ENCODE measurements at regions not wholly inside any gene's neighbourhood (a gene's known extent, or its start where the extent isn't known, plus 50 kb on each side); places are given as distances from the start of the nearest gene placed in this dataset.
A peak's percentile ranks its signal among the peaks of the same experiment; 100 is the strongest.

DNA sequence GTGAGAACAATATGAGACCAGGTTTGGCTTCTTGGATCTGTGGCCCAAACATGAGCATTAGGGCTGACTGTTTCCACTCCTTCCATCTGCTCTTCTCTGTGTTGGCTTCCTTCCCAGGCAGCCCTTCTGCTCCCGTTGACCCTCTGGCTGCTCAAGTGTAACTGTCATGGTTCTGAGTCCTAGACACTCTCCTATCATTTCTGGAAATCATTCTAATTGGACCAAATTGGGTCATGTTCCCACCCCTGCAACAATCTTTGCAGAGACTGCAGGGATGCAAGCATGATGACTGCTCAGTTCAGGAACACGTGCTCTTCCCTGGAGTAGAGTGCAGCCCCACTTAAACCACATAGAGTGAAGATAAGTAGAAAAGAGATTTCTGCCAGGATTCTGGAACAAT, 741.4 kb downstream of the TAF11L14 start:
- no peak overlapping the region for H3K27ac Mint-ChIP-seq
- no peak overlapping the region for H3K4me3 Mint-ChIP-seq
- no peaks in the 10 kb centered on the region for H3K36me3 Mint-ChIP-seq
- DNase-seq (ENCODE audit: extremely low spot score, unreplicated experiment), result no peak
- no peaks in the 10 kb centered on the region for H3K9me3 Mint-ChIP-seq
- no peaks in the 10 kb centered on the region for H3K27me3 Mint-ChIP-seq
- TF ChIP-seq, protein P1, sequence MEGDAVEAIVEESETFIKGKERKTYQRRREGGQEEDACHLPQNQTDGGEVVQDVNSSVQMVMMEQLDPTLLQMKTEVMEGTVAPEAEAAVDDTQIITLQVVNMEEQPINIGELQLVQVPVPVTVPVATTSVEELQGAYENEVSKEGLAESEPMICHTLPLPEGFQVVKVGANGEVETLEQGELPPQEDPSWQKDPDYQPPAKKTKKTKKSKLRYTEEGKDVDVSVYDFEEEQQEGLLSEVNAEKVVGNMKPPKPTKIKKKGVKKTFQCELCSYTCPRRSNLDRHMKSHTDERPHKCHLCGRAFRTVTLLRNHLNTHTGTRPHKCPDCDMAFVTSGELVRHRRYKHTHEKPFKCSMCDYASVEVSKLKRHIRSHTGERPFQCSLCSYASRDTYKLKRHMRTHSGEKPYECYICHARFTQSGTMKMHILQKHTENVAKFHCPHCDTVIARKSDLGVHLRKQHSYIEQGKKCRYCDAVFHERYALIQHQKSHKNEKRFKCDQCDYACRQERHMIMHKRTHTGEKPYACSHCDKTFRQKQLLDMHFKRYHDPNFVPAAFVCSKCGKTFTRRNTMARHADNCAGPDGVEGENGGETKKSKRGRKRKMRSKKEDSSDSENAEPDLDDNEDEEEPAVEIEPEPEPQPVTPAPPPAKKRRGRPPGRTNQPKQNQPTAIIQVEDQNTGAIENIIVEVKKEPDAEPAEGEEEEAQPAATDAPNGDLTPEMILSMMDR (conservative IDR thresholded peaks at IDR 0.05), result no peak
- peaks cover 5% of the 10 kb centered on the region for H3K4me1 Mint-ChIP-seq (ENCODE audit: unreplicated experiment)

DNA sequence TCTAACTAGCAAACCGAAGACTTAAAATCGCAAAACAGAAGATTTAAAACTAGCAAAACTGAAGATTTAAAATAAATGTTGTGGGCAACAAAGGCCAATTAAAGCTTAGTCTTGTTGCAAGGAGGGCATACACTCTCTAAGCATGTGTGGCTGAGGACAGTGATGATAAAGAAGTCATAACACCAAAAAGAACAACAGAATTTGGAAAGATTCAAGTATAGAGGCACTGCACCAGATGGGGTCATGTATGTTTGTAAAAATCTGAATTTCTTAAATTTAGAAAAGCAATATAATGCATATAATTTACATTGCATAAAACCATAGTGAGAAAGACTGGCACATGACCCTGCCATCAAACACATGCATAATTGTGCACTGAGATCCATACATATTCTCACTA, 743.8 kb downstream of the TAF11L14 start:
- no peaks in the 10 kb centered on the region for H3K36me3 Mint-ChIP-seq
- no peak overlapping the region for H3K4me3 Mint-ChIP-seq
- no peaks in the 10 kb centered on the region for H3K9me3 Mint-ChIP-seq
- H3K27me3 Mint-ChIP-seq, result no peaks in the 10 kb centered on the region
- no peak for DNase-seq (ENCODE audit: extremely low spot score, unreplicated experiment)
- H3K4me1 Mint-ChIP-seq (ENCODE audit: unreplicated experiment), result peaks cover 5% of the 10 kb centered on the region
- H3K27ac Mint-ChIP-seq, result no peak overlapping the region
- TF ChIP-seq, protein P1 (conservative IDR thresholded peaks at IDR 0.05), result no peak

DNA sequence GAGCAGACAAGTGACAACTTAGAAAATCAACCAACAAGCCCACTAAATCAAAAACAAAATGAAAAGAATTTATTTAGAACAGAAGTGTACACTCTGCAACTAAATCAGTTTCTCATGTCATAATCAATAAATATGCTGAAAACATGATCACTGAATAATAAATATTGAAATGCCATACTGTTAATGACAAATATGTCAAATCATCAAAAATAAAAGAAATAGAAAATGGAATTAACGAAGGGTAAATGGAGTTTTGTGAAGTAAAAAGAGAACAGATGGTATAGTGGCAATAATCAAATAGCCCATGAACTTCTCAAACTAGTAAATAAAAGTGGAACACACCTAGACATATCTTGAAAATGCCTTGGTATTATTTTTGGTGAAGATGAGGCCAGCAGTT, 744.9 kb downstream of the TAF11L14 start:
- no peaks in the 10 kb centered on the region for H3K27me3 Mint-ChIP-seq
- no peak for DNase-seq (ENCODE audit: extremely low spot score, unreplicated experiment)
- no peaks in the 10 kb centered on the region for H3K9me3 Mint-ChIP-seq
- H3K4me3 Mint-ChIP-seq, result no peak overlapping the region
- H3K27ac Mint-ChIP-seq, result no peak overlapping the region
- TF ChIP-seq, protein P1 (conservative IDR thresholded peaks at IDR 0.05), result no peak
- peaks cover 5% of the 10 kb centered on the region for H3K4me1 Mint-ChIP-seq (ENCODE audit: unreplicated experiment)
- no peaks in the 10 kb centered on the region for H3K36me3 Mint-ChIP-seq

DNA sequence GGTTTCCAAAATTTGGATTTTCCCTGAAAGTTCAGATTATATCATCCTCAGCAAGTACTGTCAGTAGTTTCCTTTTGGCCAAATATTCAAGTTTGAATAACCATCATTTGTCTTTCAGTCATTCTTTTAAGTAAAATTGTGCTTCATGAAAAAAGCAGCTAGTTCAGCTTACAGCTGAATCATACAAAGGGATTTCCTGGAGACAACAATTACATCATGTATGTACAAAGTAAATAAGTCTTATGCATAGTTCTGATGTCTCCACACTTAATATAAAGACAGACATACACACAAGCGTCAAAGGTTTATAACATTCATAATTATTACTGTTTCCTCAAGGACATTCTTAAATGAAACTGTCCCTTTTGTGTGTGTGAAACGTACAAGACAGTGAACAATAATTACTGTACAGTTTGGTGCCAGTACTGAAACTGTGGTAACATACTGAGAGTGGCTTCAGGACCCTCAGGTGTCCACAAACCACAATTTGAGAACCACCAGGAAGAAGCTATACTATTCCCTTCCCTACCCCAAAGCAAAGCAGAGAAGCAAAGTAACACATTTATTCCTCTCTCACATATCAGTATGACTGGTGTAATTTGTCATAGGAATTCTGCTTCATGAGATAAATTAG, 746.6 kb downstream of the TAF11L14 start:
- no peaks in the 10 kb centered on the region for H3K36me3 Mint-ChIP-seq
- H3K4me1 Mint-ChIP-seq (ENCODE audit: unreplicated experiment), result peaks cover 2% of the 10 kb centered on the region
- H3K27me3 Mint-ChIP-seq, result no peaks in the 10 kb centered on the region
- DNase-seq (ENCODE audit: extremely low spot score, unreplicated experiment), result no peak
- no peak overlapping the region for H3K27ac Mint-ChIP-seq
- no peak overlapping the region for H3K4me3 Mint-ChIP-seq
- H3K9me3 Mint-ChIP-seq, result no peaks in the 10 kb centered on the region
- TF ChIP-seq, protein P1 (conservative IDR thresholded peaks at IDR 0.05), result no peak

DNA sequence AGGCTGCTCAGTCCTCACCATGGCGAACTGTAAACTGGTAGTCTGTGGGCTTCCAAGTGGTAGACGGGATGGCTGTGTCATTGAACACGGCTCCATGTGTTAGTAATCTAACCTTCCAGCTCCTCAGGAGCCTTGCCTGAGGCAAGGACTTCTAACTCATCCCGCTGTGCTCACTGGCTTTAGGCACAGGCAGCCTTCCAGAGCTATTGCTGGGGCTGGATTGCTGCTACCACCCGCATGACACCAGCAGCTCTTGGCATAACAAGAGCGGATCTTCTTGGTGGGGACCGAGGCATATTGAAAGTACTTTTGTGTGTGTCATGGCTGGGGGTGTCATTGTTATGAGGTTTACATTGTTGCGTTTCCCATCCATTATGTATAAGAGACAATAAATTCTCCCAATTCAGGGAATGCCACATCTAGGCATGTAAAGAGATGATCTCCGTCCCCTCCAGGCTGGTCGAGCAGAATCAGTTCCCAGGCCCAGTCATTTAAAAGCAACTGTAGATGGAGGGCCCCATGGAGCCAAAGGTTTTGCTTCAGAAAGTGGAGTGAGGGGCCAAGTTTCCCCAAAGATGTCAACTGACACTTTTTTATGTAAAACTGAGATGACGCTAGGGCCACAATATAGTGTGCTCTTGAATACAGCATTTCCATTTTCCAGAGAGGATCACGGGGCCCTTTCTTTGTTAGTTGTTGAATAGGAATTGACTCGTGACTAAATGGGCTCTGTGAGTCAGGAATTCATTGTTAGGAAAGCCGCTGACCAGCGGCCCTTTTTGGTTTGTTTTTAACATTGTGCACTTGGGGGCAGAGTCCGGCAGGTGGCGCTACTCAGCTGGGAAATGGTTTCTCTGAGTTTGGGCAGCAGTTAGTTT, 759.5 kb downstream of the TAF11L14 start:
- H3K36me3 Mint-ChIP-seq, result no peaks in the 10 kb centered on the region

More for the DNA sequence above, 759.5 kb downstream of the TAF11L14 start:
- TF ChIP-seq, protein P1 (conservative IDR thresholded peaks at IDR 0.05), result peak; percentile 97
- no peaks in the 10 kb centered on the region for H3K9me3 Mint-ChIP-seq
- no peak overlapping the region for H3K4me3 Mint-ChIP-seq
- H3K4me1 Mint-ChIP-seq (ENCODE audit: unreplicated experiment), result peaks cover 20% of the 10 kb centered on the region
- peaks cover 3% of the 10 kb centered on the region for H3K27me3 Mint-ChIP-seq
- peak; percentile 78 for DNase-seq (ENCODE audit: extremely low spot score, unreplicated experiment)
- no peak overlapping the region for H3K27ac Mint-ChIP-seq
